Adrenal gland (tissue), 5 donors: ENCODE measurements at regions not wholly inside any gene's neighbourhood (a gene's known extent, or its start where the extent isn't known, plus 50 kb on each side); places are given as distances from the start of the nearest gene placed in this dataset.

ENCODE experiments used
- CTCF ChIP-seq, 6 experiments: fragments of 450-650 bp in 4 of 6; fragments of 200-600 bp in 2 of 6; sonication (generic) in 1 of 6; IDR thresholded peaks; 1 replicate in 5 of 6; 2 replicates in 1 of 6; pipeline versions ENCODE4 v1.5.1 to v1.8.0; 2016 to 2021; ENCODE audit warnings: antibody characterized with exemption in 6 of 6, mild to moderate bottlenecking in 2 of 6, moderate library complexity in 1 of 6
- POLR2A ChIP-seq, 2 donors: fragments of 450-650 bp; IDR thresholded peaks; one replicate each; pipeline ENCODE4 v1.6.1; 2017; ENCODE audit warnings: antibody characterized with exemption in 2 of 2, mild to moderate bottlenecking in 2 of 2, moderate library complexity in 1 of 2
- donor health status: DM: no; HTN: no; CAD: no.

- TF ChIP-seq CTCF (IDR thresholded peaks at IDR 0.05): no peak
- no peak for TF ChIP-seq POLR2A (IDR thresholded peaks at IDR 0.05)
Measured at GRCh38 chr1:25103164-25103795, 129.0 kb downstream of the SYF2 start.
